GM23248 (cell line): ENCODE measurements at regions not wholly inside any gene's neighbourhood (a gene's known extent, or its start where the extent isn't known, plus 50 kb on each side); places are given as distances from the start of the nearest gene placed in this dataset.
A peak's percentile ranks its signal among the peaks of the same experiment; 100 is the strongest.

Experiments
- DNase-seq: peaks from one replicate; pipeline ENCODE4 v3.0.0-alpha.2; 2015
- H2AFZ ChIP-seq: fragments of 200-600 bp; sonication (generic); 2 replicates; pipeline ENCODE4 v1.6.1; 2016; ENCODE audit warnings: antibody characterized with exemption
- H3F3A ChIP-seq: fragments of 200-600 bp; sonication (generic); 2 replicates; pipeline ENCODE4 v1.6.1; 2016; ENCODE audit warnings: mild to moderate bottlenecking, antibody characterized with exemption, mixed run types; ENCODE audit not compliant: insufficient read depth
- H3K27ac ChIP-seq: fragments of 200-600 bp; sonication (generic); 2 replicates; pipeline ENCODE4 v1.5.1; 2016; ENCODE audit warnings: mild to moderate bottlenecking
- H3K27me3 ChIP-seq: fragments of 200-600 bp; sonication (generic); replicated peaks from 2 replicates; pipeline ENCODE4 v1.6.1; 2016; ENCODE audit warnings: mild to moderate bottlenecking; ENCODE audit not compliant: insufficient read depth
- H3K36me3 ChIP-seq: fragments of 200-600 bp; sonication (generic); 2 replicates; pipeline ENCODE4 v1.6.1; 2016; ENCODE audit warnings: low read depth, mild to moderate bottlenecking
- H3K4me1 ChIP-seq: fragments of 200-600 bp; sonication (generic); 2 replicates; pipeline ENCODE4 v1.6.1; 2016; ENCODE audit warnings: mild to moderate bottlenecking; ENCODE audit not compliant: insufficient read depth
- H3K4me2 ChIP-seq: fragments of 200-600 bp; sonication (generic); one replicate; pipeline ENCODE4 v1.6.1; 2016; ENCODE audit warnings: mild to moderate bottlenecking; ENCODE audit not compliant: unreplicated experiment
- H3K4me3 ChIP-seq: fragments of 200-600 bp; sonication (generic); 2 replicates; pipeline ENCODE4 v1.5.1; 2016; ENCODE audit warnings: mild to moderate bottlenecking
- H3K79me2 ChIP-seq: fragments of 200-600 bp; sonication (generic); 2 replicates; pipeline ENCODE4 v1.6.1; 2016; ENCODE audit warnings: mild to moderate bottlenecking; ENCODE audit not compliant: insufficient read depth
- H3K9ac ChIP-seq: fragments of 200-600 bp; sonication (generic); 2 replicates; pipeline ENCODE4 v1.6.1; 2016; ENCODE audit warnings: mild to moderate bottlenecking
- H3K9me2 ChIP-seq: fragments of 200-600 bp; sonication (generic); 2 replicates; pipeline ENCODE4 v1.6.1; 2016; ENCODE audit warnings: mixed run types, mild to moderate bottlenecking, moderate library complexity; ENCODE audit not compliant: insufficient read depth
- H3K9me3 ChIP-seq: fragments of 200-600 bp; sonication (generic); one replicate; pipeline ENCODE4 v1.6.1; 2017; ENCODE audit warnings: low read depth
- H4K20me1 ChIP-seq: fragments of 200-600 bp; sonication (generic); 2 replicates; pipeline ENCODE4 v1.6.0; 2016; ENCODE audit not compliant: insufficient read depth
- EZH2 ChIP-seq: fragments of 200-600 bp; sonication (generic); IDR thresholded peaks from 2 replicates; pipeline ENCODE4 v1.6.1; 2018; ENCODE audit warnings: antibody characterized with exemption, mild to moderate bottlenecking; ENCODE audit not compliant: insufficient read depth, poor library complexity, severe bottlenecking
- EZH2phosphoT487 ChIP-seq: fragments of 200-600 bp; sonication (generic); IDR thresholded peaks from 2 replicates; pipeline ENCODE4 v1.6.1; 2018; ENCODE audit warnings: antibody characterized with exemption, moderate library complexity, mild to moderate bottlenecking, low read depth; ENCODE audit not compliant: insufficient read depth
- WGBS, 2 experiments: methylation state at CpG; one replicate each; pipeline ENCODE4 v1.1.6; 2015 to 2017; ENCODE audit warnings: low lambda C conversion rate in 2 of 2, low coverage in 1 of 2; ENCODE audit errors: missing lambda C conversion rate in 2 of 2; 5-methylcytosine and 5-hydroxymethylcytosine counted together
- in situ Hi-C: fragments of 300-500 bp; cut with MboI; formaldehyde crosslinking; loops from 2 replicates; pipeline ENCODE4 v1.15.0; 2020

- Histone ChIP-seq H3K36me3 (no peaks in the 10 kb centered on the region), H3K79me2 (peaks cover 77% of the 10 kb centered on the region), H4K20me1 (no peaks in the 10 kb centered on the region), H3K4me2 (peak overlapping the region; percentile 98), H3K9ac (peak overlapping the region; percentile 98), H3K9me2 (no peaks in the 10 kb centered on the region), H3K4me1 (peaks cover 11% of the 10 kb centered on the region), H3F3A (peaks cover 26% of the 10 kb centered on the region), H3K27ac (peak overlapping the region; percentile 99), H3K9me3 (no peaks in the 10 kb centered on the region), H3K27me3 (no peaks in the 10 kb centered on the region), H3K4me3 (peak overlapping the region; percentile 92), H2AFZ (peak overlapping the region; percentile 31; the same call in 1 of the 2 replicates)
- 5 to 6% methylated on average over 12 of the region's 12 CpGs for WGBS, 2 experiments
- DNase-seq = peak; percentile 77
- in situ Hi-C loops = no loop called here
- TF ChIP-seq EZH2 = no peak
- TF ChIP-seq EZH2phosphoT487 = no peak
Observed at GRCh38 chr7:131110297-131111080, 217.2 kb upstream of the MKLN1 start.

GRCh38 chr7:131111081-131111576, 216.5 kb upstream of the MKLN1 start:
- Histone ChIP-seq H3K9ac (peak overlapping the region; percentile 98), H3F3A (peaks cover 26% of the 10 kb centered on the region), H3K4me1 (peaks cover 11% of the 10 kb centered on the region), H3K4me2 (peak overlapping the region; percentile 98), H4K20me1 (no peaks in the 10 kb centered on the region), H3K36me3 (no peaks in the 10 kb centered on the region), H3K9me2 (no peaks in the 10 kb centered on the region), H3K79me2 (peaks cover 75% of the 10 kb centered on the region), H2AFZ (peak overlapping the region; percentile 44), H3K27me3 (no peaks in the 10 kb centered on the region), H3K27ac (peak overlapping the region; percentile 99), H3K4me3 (peak overlapping the region; percentile 92), H3K9me3 (no peaks in the 10 kb centered on the region)
- 1% methylated on average over 6 of the region's 6 CpGs for WGBS, 2 experiments
- in situ Hi-C loops = no loop called here
- peak; percentile 87 for DNase-seq
- TF ChIP-seq EZH2 (no peak), EZH2phosphoT487 (no peak)

- no peak for DNase-seq
- Histone ChIP-seq H4K20me1 (no peaks in the 10 kb centered on the region), H3K79me2 (peaks cover 68% of the 10 kb centered on the region), H3K9me3 (no peaks in the 10 kb centered on the region), H3K9ac (peak overlapping the region; percentile 98), H3K9me2 (no peaks in the 10 kb centered on the region), H2AFZ (peak overlapping the region; percentile 44; the same call in 1 of the 2 replicates), H3F3A (peaks cover 26% of the 10 kb centered on the region), H3K36me3 (no peaks in the 10 kb centered on the region), H3K27me3 (no peaks in the 10 kb centered on the region), H3K4me2 (peak overlapping the region; percentile 98), H3K4me3 (peak overlapping the region; percentile 92), H3K27ac (peak overlapping the region; percentile 99), H3K4me1 (peaks cover 11% of the 10 kb centered on the region)
- in situ Hi-C loops = no loop called here
- whole genome bisulfite sequencing, 2 experiments = 44 to 47% methylated on average over 3 of the region's 3 CpGs
- TF ChIP-seq EZH2 (no peak), EZH2phosphoT487 (no peak)
Observed at GRCh38 chr7:131111792-131112191, 215.9 kb upstream of the MKLN1 start.

GRCh38 chr7:131112431-131112830, 215.2 kb upstream of the MKLN1 start:
- H3K79me2 ChIP-seq = peaks cover 63% of the 10 kb centered on the region
- H3K27me3 ChIP-seq = no peaks in the 10 kb centered on the region
- H3K4me3 ChIP-seq = no peak overlapping the region
- no peak overlapping the region for H3K27ac ChIP-seq
- no peak overlapping the region for H3K9ac ChIP-seq
- H3K9me3 ChIP-seq = no peaks in the 10 kb centered on the region
- in situ Hi-C loops = no loop called here
- TF ChIP-seq EZH2 = no peak
- TF ChIP-seq EZH2phosphoT487 = no peak
- H3K9me2 ChIP-seq = no peaks in the 10 kb centered on the region
- no peaks in the 10 kb centered on the region for H4K20me1 ChIP-seq
- H3K4me2 ChIP-seq = no peak overlapping the region
- WGBS, 2 experiments = 95 to 100% methylated on average over 1 of the region's 1 CpG
- H3K4me1 ChIP-seq = peaks cover 11% of the 10 kb centered on the region
- H3F3A ChIP-seq = peaks cover 26% of the 10 kb centered on the region
- no peaks in the 10 kb centered on the region for H3K36me3 ChIP-seq
- no peak for DNase-seq
- H2AFZ ChIP-seq = no peak overlapping the region
